Mucosa of descending colon (tissue), 3 donors: ENCODE measurements at regions not wholly inside any gene's neighbourhood (a gene's known extent, or its start where the extent isn't known, plus 50 kb on each side); places are given as distances from the start of the nearest gene placed in this dataset.

Experiments used
- ATAC-seq: fragments of 200-7000 bp; cut with Tn5 transposase; one replicate; pipeline ENCODE4 v1.9.1; 2020; ENCODE audit warnings: mild to moderate bottlenecking, moderate library complexity
- DNase-seq, 3 donors: peaks; one replicate each; pipeline ENCODE4 v3.0.0-alpha.2; 2020
- H3K36me3 ChIP-seq: fragments of 200-600 bp; one replicate; pipeline ENCODE4 v1.8.0; 2021; ENCODE audit warnings: low read depth, mild to moderate bottlenecking
- H3K4me1 ChIP-seq: fragments of 200-600 bp; one replicate; pipeline ENCODE4 v1.8.0; 2021; ENCODE audit warnings: low read depth, mild to moderate bottlenecking
- H3K4me3 ChIP-seq: fragments of 200-600 bp; one replicate; pipeline ENCODE4 v1.8.0; 2021; ENCODE audit warnings: mild to moderate bottlenecking
- H3K9me3 ChIP-seq: fragments of 200-600 bp; one replicate; pipeline ENCODE4 v1.8.0; 2021; ENCODE audit warnings: mild to moderate bottlenecking
- CTCF ChIP-seq: fragments of 200-600 bp; IDR thresholded peaks from one replicate; pipeline ENCODE4 v1.8.0; 2022; ENCODE audit warnings: antibody characterized with exemption, mild to moderate bottlenecking
- intact Hi-C, 2 donors: fragments of 100-400 bp; cut with DNase I in 1 of 2; cut with micrococcal nuclease in 1 of 2; formaldehyde crosslinking; loops; one replicate each; pipeline versions ENCODE4 v1.11.0 to v1.11.1; 2022; cut with DNase I, micrococcal nuclease
- donor health status: DM: no; HTN: no; CAD: no; lungs with moderate emphysema.
- donor health status: DM: no; HTN: no; CAD: no.
- donor health status: DM: no; HTN: yes; CAD: no.

DNA sequence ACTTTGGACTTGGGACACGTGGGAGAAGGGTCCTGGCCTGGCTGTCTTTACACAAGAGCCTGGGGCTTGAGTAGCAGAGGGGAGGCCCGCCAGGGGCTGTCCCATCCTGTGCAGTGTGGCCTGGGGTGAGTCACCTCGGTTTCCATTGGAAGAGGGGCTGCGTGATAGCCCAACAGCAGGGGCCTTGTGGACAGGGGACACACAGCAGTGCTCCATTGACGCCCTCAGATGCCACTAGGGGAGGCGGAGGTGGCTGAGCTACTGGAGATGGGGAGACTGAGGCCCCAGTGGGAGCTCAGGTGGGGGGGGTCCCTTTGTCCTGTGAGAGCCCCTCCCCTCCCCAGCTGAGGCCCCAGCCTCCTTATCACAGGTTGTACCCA is 50.0 kb upstream of the RNU6ATAC start:
- DNase-seq (peak in 1 of 3 donors; percentile 38), ATAC-seq (no peak)
- H3K4me3 ChIP-seq, result no peak overlapping the region
- no peaks in the 10 kb centered on the region for H3K9me3 ChIP-seq
- H3K4me1 ChIP-seq, result no peaks in the 10 kb centered on the region
- no peaks in the 10 kb centered on the region for H3K36me3 ChIP-seq
- no peak for TF ChIP-seq CTCF
- intact Hi-C loops, result no loop called here

GRCh38 chr9:134214766-134215419 is 50.5 kb upstream of the RNU6ATAC start:
- no peak for TF ChIP-seq CTCF
- Histone ChIP-seq H3K4me1 (no peaks in the 10 kb centered on the region), H3K36me3 (no peaks in the 10 kb centered on the region), H3K4me3 (no peak overlapping the region), H3K9me3 (no peaks in the 10 kb centered on the region)
- ATAC-seq (peak; percentile 24), DNase-seq (peak in 1 of 3 donors; percentile 39)
- intact Hi-C loops, result no loop called here

DNA sequence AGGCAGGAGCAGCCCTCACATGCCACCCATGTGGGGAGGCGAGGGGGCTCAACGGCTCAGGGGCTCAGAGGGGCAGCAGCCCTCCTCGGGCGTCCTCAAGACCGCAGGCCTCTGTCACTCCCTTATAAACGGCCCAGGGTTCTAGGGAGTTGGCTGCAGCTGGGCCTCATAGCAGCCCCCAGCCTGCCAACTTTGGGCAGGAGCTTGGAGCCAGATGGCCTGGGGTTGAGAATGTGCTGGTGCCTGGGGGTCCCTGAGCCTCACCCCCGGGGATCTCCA is 51.0 kb upstream of the RNU6ATAC start:
- Histone ChIP-seq H3K4me3 (no peak overlapping the region), H3K9me3 (no peaks in the 10 kb centered on the region), H3K4me1 (no peaks in the 10 kb centered on the region), H3K36me3 (no peaks in the 10 kb centered on the region)
- DNase-seq (peak in 1 of 3 donors; percentile 21), ATAC-seq (no peak)
- no peak for TF ChIP-seq CTCF
- intact Hi-C loops, result no loop called here

GRCh38 chr9:134215699-134216448 is 51.5 kb upstream of the RNU6ATAC start:
- H3K9me3 ChIP-seq, result no peaks in the 10 kb centered on the region
- no peaks in the 10 kb centered on the region for H3K36me3 ChIP-seq
- DNase-seq (peak in 2 of 3 donors; percentile 22 to 40), ATAC-seq (peak; percentile 27)
- H3K4me1 ChIP-seq, result no peaks in the 10 kb centered on the region
- TF ChIP-seq CTCF, result no peak
- intact Hi-C loops, result no loop called here
- no peak overlapping the region for H3K4me3 ChIP-seq

GRCh38 chr9:134216449-134216951 is 52.1 kb upstream of the RNU6ATAC start:
- intact Hi-C loops, result no loop called here
- no peak for ATAC-seq
- no peaks in the 10 kb centered on the region for H3K4me1 ChIP-seq
- DNase-seq, result peak in 1 of 3 donors; percentile 16
- no peaks in the 10 kb centered on the region for H3K36me3 ChIP-seq
- TF ChIP-seq CTCF, result no peak
- no peak overlapping the region for H3K4me3 ChIP-seq
- H3K9me3 ChIP-seq, result no peaks in the 10 kb centered on the region
